HFFc6 (cell line): ENCODE measurements at regions not wholly inside any gene's neighbourhood (a gene's known extent, or its start where the extent isn't known, plus 50 kb on each side); places are given as distances from the start of the nearest gene placed in this dataset.

Experiments
- DNase-seq: peaks from one replicate; pipeline ENCODE4 v3.0.0-alpha.2; 2018
- H3K27ac Mint-ChIP-seq: 2 replicates; pipeline ENCODE4 v1.8.0; 2020; ENCODE audit warnings: mild to moderate bottlenecking, mixed read lengths
- H3K27me3 Mint-ChIP-seq: 2 replicates; pipeline ENCODE4 v1.8.0; 2021; ENCODE audit warnings: mild to moderate bottlenecking, moderate library complexity, mixed read lengths; ENCODE audit not compliant: insufficient read depth
- H3K36me3 Mint-ChIP-seq: 2 replicates; pipeline ENCODE4 v1.8.0; 2021; ENCODE audit warnings: low read depth, mixed read lengths
- H3K4me1 Mint-ChIP-seq: 2 replicates; pipeline ENCODE4 v1.8.0; 2020; ENCODE audit warnings: low read depth, mixed read lengths
- H3K4me3 Mint-ChIP-seq: 2 replicates; pipeline ENCODE4 v1.8.0; 2020; ENCODE audit warnings: mild to moderate bottlenecking, moderate library complexity, mixed read lengths
- H3K9me3 Mint-ChIP-seq: 2 replicates; pipeline ENCODE4 v1.8.0; 2020; ENCODE audit warnings: mild to moderate bottlenecking, mixed read lengths
- TF ChIP-seq, protein P1 (sequence below): fragments of 200-600 bp; sonication (generic); IDR thresholded peaks from 2 replicates; pipeline ENCODE4 v1.5.0; 2021; ENCODE audit warnings: antibody characterized with exemption, mild to moderate bottlenecking

DNA sequence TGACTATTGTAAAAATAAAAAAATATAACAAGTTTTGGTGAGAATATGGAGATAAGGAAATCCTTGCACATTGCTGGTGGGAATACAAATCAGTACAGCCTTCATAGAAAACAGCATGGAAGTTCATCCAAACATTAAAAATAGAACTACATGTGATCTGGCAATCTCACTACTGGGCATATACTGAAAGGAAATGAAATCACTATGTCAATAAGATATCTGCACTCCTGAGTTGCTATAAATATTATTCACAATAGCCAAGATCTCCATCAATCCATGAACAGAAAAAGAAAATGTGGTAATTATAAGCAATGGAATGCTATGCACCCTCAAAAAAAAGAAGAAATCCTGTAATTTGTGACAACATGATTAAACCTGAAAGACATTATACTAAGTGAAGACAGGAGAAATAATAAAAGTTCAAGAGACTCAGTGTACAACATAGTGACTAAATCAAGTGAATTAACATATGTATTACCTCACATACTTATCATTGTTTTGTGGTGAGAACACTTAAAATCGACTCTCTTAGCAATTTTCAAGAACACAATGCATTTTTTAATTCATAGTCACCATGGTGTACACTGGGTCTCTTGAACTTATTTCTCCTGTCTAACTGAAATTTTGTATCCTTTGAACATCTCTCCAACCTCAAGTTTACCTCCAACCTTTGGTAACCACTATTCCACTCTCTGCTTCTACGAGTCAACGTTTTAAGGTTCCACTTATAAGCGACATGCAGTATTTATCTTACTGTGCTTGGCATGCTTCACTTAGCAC is 1703.7 kb upstream of the AGA start:
- H3K27me3 Mint-ChIP-seq: no peaks in the 10 kb centered on the region
- TF ChIP-seq, protein P1, sequence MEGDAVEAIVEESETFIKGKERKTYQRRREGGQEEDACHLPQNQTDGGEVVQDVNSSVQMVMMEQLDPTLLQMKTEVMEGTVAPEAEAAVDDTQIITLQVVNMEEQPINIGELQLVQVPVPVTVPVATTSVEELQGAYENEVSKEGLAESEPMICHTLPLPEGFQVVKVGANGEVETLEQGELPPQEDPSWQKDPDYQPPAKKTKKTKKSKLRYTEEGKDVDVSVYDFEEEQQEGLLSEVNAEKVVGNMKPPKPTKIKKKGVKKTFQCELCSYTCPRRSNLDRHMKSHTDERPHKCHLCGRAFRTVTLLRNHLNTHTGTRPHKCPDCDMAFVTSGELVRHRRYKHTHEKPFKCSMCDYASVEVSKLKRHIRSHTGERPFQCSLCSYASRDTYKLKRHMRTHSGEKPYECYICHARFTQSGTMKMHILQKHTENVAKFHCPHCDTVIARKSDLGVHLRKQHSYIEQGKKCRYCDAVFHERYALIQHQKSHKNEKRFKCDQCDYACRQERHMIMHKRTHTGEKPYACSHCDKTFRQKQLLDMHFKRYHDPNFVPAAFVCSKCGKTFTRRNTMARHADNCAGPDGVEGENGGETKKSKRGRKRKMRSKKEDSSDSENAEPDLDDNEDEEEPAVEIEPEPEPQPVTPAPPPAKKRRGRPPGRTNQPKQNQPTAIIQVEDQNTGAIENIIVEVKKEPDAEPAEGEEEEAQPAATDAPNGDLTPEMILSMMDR: no peak
- H3K9me3 Mint-ChIP-seq: peaks cover 36% of the 10 kb centered on the region
- H3K36me3 Mint-ChIP-seq: 0 out of 2 replicates have a peak, but pooled peaks cover 5% of the 10 kb centered on the region
- H3K4me3 Mint-ChIP-seq: no peak overlapping the region
- no peak for DNase-seq
- H3K27ac Mint-ChIP-seq: no peak overlapping the region
- no peaks in the 10 kb centered on the region for H3K4me1 Mint-ChIP-seq

DNA sequence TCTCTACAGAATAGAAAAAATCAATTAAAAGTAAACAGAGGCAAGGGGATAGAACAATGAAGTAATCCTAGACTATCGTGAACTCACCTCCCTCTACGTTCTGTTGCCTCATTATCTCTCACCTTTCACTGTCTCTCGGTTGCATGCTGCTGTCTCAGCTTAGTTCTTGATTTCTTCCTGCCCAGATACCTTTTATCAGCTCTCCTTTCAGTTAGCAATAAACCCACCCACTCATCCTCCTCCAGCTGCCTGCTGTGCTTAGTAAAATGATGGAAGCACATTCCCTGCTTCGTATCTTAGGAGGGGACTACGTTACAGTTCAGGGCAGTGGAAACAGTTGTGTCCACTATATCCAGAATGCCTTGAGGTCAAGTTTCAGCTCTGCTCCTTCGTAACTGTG is 1709.5 kb upstream of the AGA start:
- TF ChIP-seq, protein P1: no peak
- Mint-ChIP-seq H3K4me1 (no peaks in the 10 kb centered on the region), H3K4me3 (no peak overlapping the region), H3K9me3 (peaks cover 35% of the 10 kb centered on the region), H3K27me3 (no peaks in the 10 kb centered on the region), H3K36me3 (no peaks in the 10 kb centered on the region), H3K27ac (no peak overlapping the region)
- DNase-seq: no peak

DNA sequence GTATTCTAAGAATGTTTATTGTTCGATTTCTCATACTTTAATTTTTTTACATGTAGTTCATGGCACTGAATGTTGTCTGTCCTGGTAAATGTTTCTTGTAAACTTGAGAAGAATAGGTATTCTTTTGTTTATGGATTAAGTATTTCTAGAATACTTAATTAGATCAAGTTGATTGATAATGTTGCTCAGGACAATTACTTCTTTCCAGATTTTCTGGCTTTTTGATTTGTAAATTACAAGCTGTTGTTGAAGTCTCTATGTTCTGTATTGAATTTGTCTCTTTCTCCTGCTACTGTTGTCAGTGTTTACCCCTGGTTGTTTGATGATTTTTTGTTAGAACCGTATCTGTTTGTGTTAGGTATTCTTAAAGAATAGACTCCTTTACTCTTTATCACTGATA is 1720.9 kb upstream of the AGA start:
- TF ChIP-seq, protein P1: no peak
- H3K4me3 Mint-ChIP-seq: no peak overlapping the region
- no peaks in the 10 kb centered on the region for H3K27me3 Mint-ChIP-seq
- H3K27ac Mint-ChIP-seq: no peak overlapping the region
- peaks cover 38% of the 10 kb centered on the region for H3K9me3 Mint-ChIP-seq
- H3K4me1 Mint-ChIP-seq: no peaks in the 10 kb centered on the region
- H3K36me3 Mint-ChIP-seq: no peaks in the 10 kb centered on the region; the same call in 1 of the 2 replicates
- no peak for DNase-seq

DNA sequence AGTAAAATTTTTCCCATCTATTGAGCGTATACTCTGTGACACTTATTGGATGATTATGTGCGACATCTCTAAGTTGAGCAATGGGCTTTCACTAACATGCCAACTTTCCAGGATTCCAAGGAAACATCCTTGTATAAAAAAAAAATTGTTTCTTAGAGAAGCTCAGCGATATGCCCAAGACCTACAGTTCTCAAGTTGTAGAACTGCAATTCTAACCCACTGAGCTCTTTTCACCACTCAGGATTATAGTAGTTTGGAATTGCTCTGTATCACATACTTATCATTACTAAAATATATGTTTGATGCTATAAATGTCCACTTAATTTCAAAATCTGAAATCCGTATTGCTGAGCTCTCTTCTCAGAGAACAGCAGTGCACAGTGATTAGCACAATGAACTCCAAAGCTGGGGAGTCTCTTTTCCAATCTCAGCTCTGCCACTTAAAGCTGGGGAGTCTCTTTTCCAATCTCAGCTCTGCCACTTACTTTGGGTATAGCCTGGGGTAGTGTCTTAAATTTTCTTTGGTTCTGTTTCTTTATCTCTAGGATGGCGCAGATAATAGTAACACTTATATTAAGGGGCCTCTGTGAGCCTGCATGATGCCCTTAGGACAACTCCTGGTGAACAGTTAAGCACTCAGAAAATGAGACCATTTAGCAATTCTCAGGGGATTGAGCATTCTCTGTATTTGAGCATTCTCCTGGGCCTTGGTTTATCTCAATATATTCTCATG is 1722.2 kb upstream of the AGA start:
- TF ChIP-seq, protein P1: no peak
- no peaks in the 10 kb centered on the region for H3K4me1 Mint-ChIP-seq
- no peak overlapping the region for H3K27ac Mint-ChIP-seq
- H3K36me3 Mint-ChIP-seq: no peaks in the 10 kb centered on the region; the same call in 1 of the 2 replicates
- no peak overlapping the region for H3K4me3 Mint-ChIP-seq
- peaks cover 51% of the 10 kb centered on the region for H3K9me3 Mint-ChIP-seq
- no peaks in the 10 kb centered on the region for H3K27me3 Mint-ChIP-seq
- no peak for DNase-seq

DNA sequence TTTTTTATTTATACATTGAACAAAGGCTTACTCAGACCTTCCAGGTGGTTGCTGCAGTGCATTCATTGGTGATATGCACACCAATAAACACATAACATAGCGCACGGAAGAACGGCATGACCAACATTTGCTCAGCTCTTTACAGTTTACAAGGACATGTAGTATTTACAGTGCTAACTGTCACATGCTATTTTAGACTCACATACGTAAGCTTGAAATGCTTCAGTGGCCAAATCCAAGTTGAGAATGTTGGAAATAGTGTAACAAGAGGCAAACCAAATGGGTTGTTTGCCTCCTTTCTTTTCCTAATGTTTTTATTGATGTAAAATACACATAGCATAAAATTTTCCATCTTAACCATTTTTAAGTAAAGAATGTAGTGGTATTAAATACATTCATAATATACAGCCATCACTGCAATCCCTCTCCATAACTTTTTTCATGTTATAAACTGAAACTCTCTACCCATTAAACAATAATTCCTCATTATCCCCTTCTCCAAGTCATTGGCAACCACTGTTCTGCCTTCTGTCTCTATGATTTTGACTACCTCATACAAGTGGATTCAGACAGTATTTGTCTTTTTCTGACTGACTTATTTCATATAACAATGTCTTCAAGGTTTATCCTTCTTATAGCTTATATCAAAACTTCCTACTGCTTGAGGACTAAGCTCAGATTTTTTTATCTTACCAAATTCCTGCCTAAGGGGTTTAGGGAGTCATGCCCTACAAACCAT is 1722.9 kb upstream of the AGA start:
- Mint-ChIP-seq H3K27ac (no peak overlapping the region), H3K36me3 (no peaks in the 10 kb centered on the region; the same call in 1 of the 2 replicates), H3K4me1 (no peaks in the 10 kb centered on the region), H3K9me3 (peaks cover 58% of the 10 kb centered on the region), H3K27me3 (no peaks in the 10 kb centered on the region), H3K4me3 (no peak overlapping the region)
- TF ChIP-seq, protein P1: no peak
- DNase-seq: no peak
